ENCODE measurements at regions not wholly inside any gene's neighbourhood (a gene's known extent, or its start where the extent isn't known, plus 50 kb on each side); places are given as distances from the start of the nearest gene placed in this dataset.

DNA sequence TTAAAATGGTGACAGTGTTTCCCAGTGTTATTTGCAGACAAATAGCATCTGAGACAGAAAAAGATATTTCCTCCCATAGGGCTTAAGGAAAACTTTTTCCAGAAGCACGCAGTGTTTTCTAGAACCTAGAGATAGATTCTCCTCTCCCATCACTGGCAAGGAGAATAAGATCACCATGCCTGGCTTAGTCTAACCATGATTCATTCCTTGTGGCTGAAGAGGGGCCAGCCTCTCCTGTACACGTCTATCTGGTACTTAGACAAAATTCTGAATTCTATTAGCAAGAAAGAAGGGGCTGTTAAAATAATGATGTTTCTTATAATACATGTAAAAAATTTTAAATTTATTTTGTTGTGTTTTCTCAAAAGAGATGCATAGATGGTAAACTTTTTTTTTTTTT, 296.1 kb upstream of the LDB2 start:
- no peaks in the 10 kb centered on the region for H3K9me3 ChIP-seq (replicated peaks; ENCODE audit: control insufficient read depth, insufficient read depth, low read length)
- POLR2A ChIA-PET: no interaction called here
- no peak for DNase-seq (ENCODE audit: low read depth, low spot score)

More for the DNA sequence above, 296.1 kb upstream of the LDB2 start:
- peaks cover 0 to under 1% of the 10 kb centered on the region in 2 experiments for H3K27me3 ChIP-seq (ENCODE audit: control insufficient read depth in 2 of 2, insufficient read depth in 2 of 2, low read length in 2 of 2)
- no TSS peak for BruUV-seq (replicated peaks)
- no peak for FAIRE-seq
- TF ChIP-seq EZH2 (IDR thresholded peaks at IDR 0.05; ENCODE audit: borderline replicate concordance, low read depth, low read length, severe bottlenecking) (no peak), POLR2A (IDR thresholded peaks at IDR 0.05; ENCODE audit: low read depth, low read length) (no peak), MYC (IDR thresholded peaks at IDR 0.05; ENCODE audit: low read depth, low read length) (no peak), POLR2AphosphoS5 (IDR thresholded peaks at IDR 0.05; ENCODE audit: insufficient read depth, low read depth, low read length) (no peak), JUN (IDR thresholded peaks at IDR 0.05; ENCODE audit: borderline replicate concordance, insufficient read depth, insufficient read length, low read depth) (no peak), GATA2 (IDR thresholded peaks at IDR 0.05; ENCODE audit: insufficient read depth, insufficient read length, low read depth, low read length) (no peak), FOS (IDR thresholded peaks at IDR 0.05; ENCODE audit: borderline replicate concordance, insufficient read depth, low read length) (no peak)
- TF ChIP-seq, protein P1, sequence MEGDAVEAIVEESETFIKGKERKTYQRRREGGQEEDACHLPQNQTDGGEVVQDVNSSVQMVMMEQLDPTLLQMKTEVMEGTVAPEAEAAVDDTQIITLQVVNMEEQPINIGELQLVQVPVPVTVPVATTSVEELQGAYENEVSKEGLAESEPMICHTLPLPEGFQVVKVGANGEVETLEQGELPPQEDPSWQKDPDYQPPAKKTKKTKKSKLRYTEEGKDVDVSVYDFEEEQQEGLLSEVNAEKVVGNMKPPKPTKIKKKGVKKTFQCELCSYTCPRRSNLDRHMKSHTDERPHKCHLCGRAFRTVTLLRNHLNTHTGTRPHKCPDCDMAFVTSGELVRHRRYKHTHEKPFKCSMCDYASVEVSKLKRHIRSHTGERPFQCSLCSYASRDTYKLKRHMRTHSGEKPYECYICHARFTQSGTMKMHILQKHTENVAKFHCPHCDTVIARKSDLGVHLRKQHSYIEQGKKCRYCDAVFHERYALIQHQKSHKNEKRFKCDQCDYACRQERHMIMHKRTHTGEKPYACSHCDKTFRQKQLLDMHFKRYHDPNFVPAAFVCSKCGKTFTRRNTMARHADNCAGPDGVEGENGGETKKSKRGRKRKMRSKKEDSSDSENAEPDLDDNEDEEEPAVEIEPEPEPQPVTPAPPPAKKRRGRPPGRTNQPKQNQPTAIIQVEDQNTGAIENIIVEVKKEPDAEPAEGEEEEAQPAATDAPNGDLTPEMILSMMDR (IDR thresholded peaks at IDR 0.05; ENCODE audit: extremely low read depth in 1 of 2, insufficient read depth in 1 of 2, low read depth in 1 of 2, low read length in 2 of 2): no peak
- TF ChIP-seq, protein P2, sequence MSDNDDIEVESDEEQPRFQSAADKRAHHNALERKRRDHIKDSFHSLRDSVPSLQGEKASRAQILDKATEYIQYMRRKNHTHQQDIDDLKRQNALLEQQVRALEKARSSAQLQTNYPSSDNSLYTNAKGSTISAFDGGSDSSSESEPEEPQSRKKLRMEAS (IDR thresholded peaks at IDR 0.05; ENCODE audit: insufficient read depth, insufficient read length): no peak
- H3K79me2 ChIP-seq (ENCODE audit: control insufficient read depth, insufficient read depth, low read length): no peaks in the 10 kb centered on the region
- intact Hi-C loops (cut with micrococcal nuclease): no loop called here
- no peaks in the 10 kb centered on the region for H4K20me1 ChIP-seq (replicated peaks; ENCODE audit: control insufficient read depth, extremely low read depth, insufficient read depth, low read length)
- CTCF ChIA-PET: no interaction called here
- no peaks in the 10 kb centered on the region for H3K4me1 ChIP-seq (ENCODE audit: control insufficient read depth, extremely low read depth, insufficient read depth, low read length)
- no peak overlapping the region for H3K4me3 ChIP-seq (replicated peaks in 1 of 3; ENCODE audit: insufficient read depth in 1 of 3, low read depth in 1 of 3, low read length in 3 of 3)
- no peak overlapping the region for H3K27ac ChIP-seq (ENCODE audit: insufficient read depth, low read depth, low read length)
- H3K9ac ChIP-seq (replicated peaks; ENCODE audit: extremely low read depth, insufficient read depth, low read length): no peak overlapping the region
- H3K9me1 ChIP-seq (replicated peaks; ENCODE audit: control insufficient read depth, extremely low read depth, insufficient read depth, low read length): no peaks in the 10 kb centered on the region
- H3K36me3 ChIP-seq (ENCODE audit: control insufficient read depth in 2 of 2, extremely low read depth in 1 of 2, insufficient read depth in 2 of 2, low read length in 2 of 2): no peaks in the 10 kb centered on the region
- dilution Hi-C loops (cut with MboI; ENCODE audit: extremely low pct_ligation_motif_present, low sequenced_read_pairs): no loop called here
- H2AFZ ChIP-seq (ENCODE audit: low read depth, low read length): no peak overlapping the region
- no peak overlapping the region for H3K4me2 ChIP-seq (ENCODE audit: insufficient read depth, low read length)
